ENCODE measurements at regions not wholly inside any gene's neighbourhood (a gene's known extent, or its start where the extent isn't known, plus 50 kb on each side); places are given as distances from the start of the nearest gene placed in this dataset.

GRCh38 chr7:11970132-11970531 lies 138.1 kb upstream of the THSD7A start:
- intact Hi-C loops (cut with DNase I) = no loop called here

GRCh38 chr7:11985376-11985775 lies 153.4 kb upstream of the THSD7A start:
- Histone ChIP-seq H3K27ac (no peak overlapping the region), H3K9me3 (no peaks in the 10 kb centered on the region), H3K4me3 (no peak overlapping the region), H3K4me1 (replicated peaks) (no peaks in the 10 kb centered on the region), H3K36me3 (no peaks in the 10 kb centered on the region), H3K27me3 (replicated peaks; ENCODE audit: insufficient read depth) (no peaks in the 10 kb centered on the region)
- intact Hi-C loops (cut with DNase I) = no loop called here
- DNase-seq (ENCODE audit: low spot score) = no peak
- TF ChIP-seq POLR2AphosphoS5 (IDR thresholded peaks at IDR 0.05) = no peak
- no peak for TF ChIP-seq CTCF (IDR thresholded peaks at IDR 0.05)
- TF ChIP-seq POLR2A (IDR thresholded peaks at IDR 0.05) = no peak

More at GRCh38 chr7:11970132-11970531, 138.1 kb upstream of the THSD7A start:
- Histone ChIP-seq H3K9me3 (no peaks in the 10 kb centered on the region), H3K4me1 (replicated peaks) (no peaks in the 10 kb centered on the region), H3K36me3 (no peaks in the 10 kb centered on the region), H3K27me3 (replicated peaks; ENCODE audit: insufficient read depth) (no peaks in the 10 kb centered on the region), H3K4me3 (no peak overlapping the region), H3K27ac (no peak overlapping the region)
- TF ChIP-seq POLR2AphosphoS5 (IDR thresholded peaks at IDR 0.05) (no peak), POLR2A (IDR thresholded peaks at IDR 0.05) (no peak), CTCF (IDR thresholded peaks at IDR 0.05) (no peak)
- WGBS = 28% methylated on average over 3 of the region's 3 CpGs
- DNase-seq (ENCODE audit: low spot score) = no peak

GRCh38 chr7:11985971-11986370 lies 154.0 kb upstream of the THSD7A start:
- H3K36me3 ChIP-seq = no peaks in the 10 kb centered on the region
- no peak overlapping the region for H3K4me3 ChIP-seq
- H3K27me3 ChIP-seq (replicated peaks; ENCODE audit: insufficient read depth) = no peaks in the 10 kb centered on the region
- no peaks in the 10 kb centered on the region for H3K4me1 ChIP-seq (replicated peaks)
- no peaks in the 10 kb centered on the region for H3K9me3 ChIP-seq
- no peak for TF ChIP-seq CTCF (IDR thresholded peaks at IDR 0.05)
- no peak for TF ChIP-seq POLR2AphosphoS5 (IDR thresholded peaks at IDR 0.05)
- no peak for TF ChIP-seq POLR2A (IDR thresholded peaks at IDR 0.05)
- intact Hi-C loops (cut with DNase I) = no loop called here
- no peak for DNase-seq (ENCODE audit: low spot score)
- 88% methylated on average over 3 of the region's 3 CpGs for WGBS
- H3K27ac ChIP-seq = no peak overlapping the region

- intact Hi-C loops (cut with DNase I) = no loop called here
- Histone ChIP-seq H3K36me3 (no peaks in the 10 kb centered on the region), H3K4me1 (replicated peaks) (no peaks in the 10 kb centered on the region), H3K27ac (no peak overlapping the region), H3K4me3 (no peak overlapping the region), H3K27me3 (replicated peaks; ENCODE audit: insufficient read depth) (no peaks in the 10 kb centered on the region), H3K9me3 (no peaks in the 10 kb centered on the region)
- TF ChIP-seq CTCF (IDR thresholded peaks at IDR 0.05) = no peak
- no peak for TF ChIP-seq POLR2A (IDR thresholded peaks at IDR 0.05)
- TF ChIP-seq POLR2AphosphoS5 (IDR thresholded peaks at IDR 0.05) = no peak
- WGBS = 65% methylated on average over 1 of the region's 1 CpG
- no peak for DNase-seq (ENCODE audit: low spot score)
Measured at GRCh38 chr7:11988186-11988585, 156.2 kb upstream of the THSD7A start.

GRCh38 chr7:12002428-12002827 lies 170.4 kb upstream of the THSD7A start:
- TF ChIP-seq CTCF (IDR thresholded peaks at IDR 0.05) (no peak), POLR2AphosphoS5 (IDR thresholded peaks at IDR 0.05) (no peak), POLR2A (IDR thresholded peaks at IDR 0.05) (no peak)
- Histone ChIP-seq H3K9me3 (no peaks in the 10 kb centered on the region), H3K27ac (no peak overlapping the region), H3K4me1 (replicated peaks) (no peaks in the 10 kb centered on the region), H3K4me3 (no peak overlapping the region), H3K27me3 (replicated peaks; ENCODE audit: insufficient read depth) (no peaks in the 10 kb centered on the region), H3K36me3 (no peaks in the 10 kb centered on the region)
- DNase-seq (ENCODE audit: low spot score) = no peak
- intact Hi-C loops (cut with DNase I) = no loop called here
- 91% methylated on average over 1 of the region's 1 CpG for WGBS
